ENCODE measurements at regions not wholly inside any gene's neighbourhood (a gene's known extent, or its start where the extent isn't known, plus 50 kb on each side); places are given as distances from the start of the nearest gene placed in this dataset.

DNA sequence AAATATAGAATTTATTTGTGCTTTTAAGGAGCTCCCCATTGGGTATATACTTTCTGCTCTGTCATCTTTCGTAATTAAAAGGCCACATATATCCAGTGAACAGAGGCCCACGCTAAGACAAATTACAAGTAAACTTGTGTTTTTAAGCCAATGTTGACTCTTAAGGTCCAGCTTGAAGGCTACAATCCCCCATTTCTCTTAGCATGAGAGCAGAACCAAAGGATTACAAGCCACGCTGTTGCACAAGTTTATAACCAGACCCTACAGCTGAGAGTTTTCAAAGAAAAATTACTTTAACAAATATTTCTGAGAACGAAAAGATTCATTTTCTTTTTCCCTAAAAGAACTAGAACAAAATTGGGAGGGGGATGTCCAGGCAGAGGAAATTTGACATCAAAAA, 471.0 kb downstream of the TXNL1 start:
- no peaks in the 10 kb centered on the region for H3K36me3 ChIP-seq (ENCODE audit: control insufficient read depth, low read length)
- no peaks in the 10 kb centered on the region for H3K27me3 ChIP-seq (ENCODE audit: control insufficient read depth, low read length)
- no peak overlapping the region for H3K4me2 ChIP-seq (ENCODE audit: low read length)
- no peaks in the 10 kb centered on the region for H4K20me1 ChIP-seq (ENCODE audit: control insufficient read depth, insufficient read depth, low read depth, low read length)
- TF ChIP-seq EZH2phosphoT487 (IDR thresholded peaks at IDR 0.05; ENCODE audit: borderline replicate concordance, low read length) (no peak), CTCF (IDR thresholded peaks at IDR 0.05; ENCODE audit: low read depth, low read length, poor library complexity, severe bottlenecking) (no peak)
- H3K9me3 ChIP-seq (ENCODE audit: control insufficient read depth, insufficient read depth, low read length) = no peaks in the 10 kb centered on the region
- no peaks in the 10 kb centered on the region for H3K4me1 ChIP-seq (ENCODE audit: control insufficient read depth, low read length)
- no peaks in the 10 kb centered on the region for H3K9me2 ChIP-seq (replicated peaks; ENCODE audit: control insufficient read depth, low read length)
- no peak overlapping the region for H3K4me3 ChIP-seq (ENCODE audit: low read length)
- H3K79me2 ChIP-seq (ENCODE audit: control insufficient read depth, low read length) = no peaks in the 10 kb centered on the region
- no peaks in the 10 kb centered on the region for H3F3A ChIP-seq (ENCODE audit: control insufficient read depth, insufficient read depth)
- no peak overlapping the region for H3K27ac ChIP-seq (ENCODE audit: low read depth, low read length)

DNA sequence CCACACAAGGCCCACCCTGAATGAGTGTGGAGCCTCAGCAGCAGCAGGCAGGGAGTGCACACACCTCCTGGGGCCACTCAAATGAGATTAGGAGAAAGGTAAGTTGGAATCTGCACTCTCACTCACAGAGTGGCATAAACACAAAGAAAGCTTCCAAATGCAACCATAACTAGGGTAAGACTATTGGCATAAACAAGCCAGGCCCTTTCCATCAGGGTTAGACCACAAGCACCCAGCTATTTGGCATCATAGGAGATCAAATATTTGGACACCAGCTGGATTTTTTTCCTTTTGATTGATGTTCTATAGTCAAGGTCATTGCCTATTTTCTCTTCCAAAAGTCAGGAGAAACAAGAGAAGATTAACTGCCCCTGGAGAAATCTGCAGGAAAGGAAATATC, 471.5 kb downstream of the TXNL1 start:
- H3K27ac ChIP-seq (ENCODE audit: low read depth, low read length) = no peak overlapping the region

DNA sequence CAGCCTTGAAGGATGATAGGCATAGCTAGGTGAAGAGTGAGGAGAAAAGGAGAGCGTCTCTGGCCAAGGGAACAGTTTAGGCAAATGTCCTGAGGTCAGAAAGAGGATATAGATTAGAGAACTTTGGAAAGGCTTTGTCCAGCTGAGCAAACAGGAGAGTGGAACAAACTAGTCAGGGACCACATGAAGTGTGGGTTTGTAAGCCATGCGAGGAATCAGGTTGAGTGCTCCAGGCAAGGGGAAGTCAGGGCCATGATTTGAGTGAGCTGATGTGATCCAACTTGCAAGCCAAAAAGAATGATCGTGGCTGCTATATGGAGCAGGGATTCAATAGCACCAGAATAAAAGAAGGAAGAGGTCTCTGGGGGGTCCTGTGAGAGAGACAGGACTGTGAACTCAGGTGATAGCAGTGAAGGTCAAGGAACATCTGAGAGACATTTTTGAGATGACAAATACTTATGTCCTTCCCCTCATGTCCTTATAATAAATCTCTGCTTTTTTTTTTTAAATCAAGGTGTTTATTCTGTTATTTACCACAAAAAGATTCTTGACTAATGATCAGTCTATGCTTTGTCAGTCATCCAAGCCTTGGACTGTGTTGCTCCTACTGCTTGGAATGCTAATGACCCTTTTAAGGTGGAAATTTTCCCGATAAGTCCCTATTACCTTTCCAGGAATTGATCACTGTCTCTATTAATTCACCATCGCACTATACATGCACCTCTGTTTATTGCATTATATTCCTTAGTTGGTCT, 472.6 kb downstream of the TXNL1 start:
- no peaks in the 10 kb centered on the region for H3F3A ChIP-seq (ENCODE audit: control insufficient read depth, insufficient read depth)
- no peaks in the 10 kb centered on the region for H3K79me2 ChIP-seq (ENCODE audit: control insufficient read depth, low read length)
- no peaks in the 10 kb centered on the region for H3K9me3 ChIP-seq (ENCODE audit: control insufficient read depth, insufficient read depth, low read length)
- H3K27me3 ChIP-seq (ENCODE audit: control insufficient read depth, low read length) = no peaks in the 10 kb centered on the region
- H3K4me3 ChIP-seq (ENCODE audit: low read length) = no peak overlapping the region
- no peaks in the 10 kb centered on the region for H4K20me1 ChIP-seq (ENCODE audit: control insufficient read depth, insufficient read depth, low read depth, low read length)
- H3K4me1 ChIP-seq (ENCODE audit: control insufficient read depth, low read length) = no peaks in the 10 kb centered on the region
- no peak for TF ChIP-seq EZH2phosphoT487 (IDR thresholded peaks at IDR 0.05; ENCODE audit: borderline replicate concordance, low read length)
- TF ChIP-seq CTCF (IDR thresholded peaks at IDR 0.05; ENCODE audit: low read depth, low read length, poor library complexity, severe bottlenecking) = no peak
- H3K36me3 ChIP-seq (ENCODE audit: control insufficient read depth, low read length) = no peaks in the 10 kb centered on the region
- no peak overlapping the region for H3K4me2 ChIP-seq (ENCODE audit: low read length)
- H3K9me2 ChIP-seq (replicated peaks; ENCODE audit: control insufficient read depth, low read length) = no peaks in the 10 kb centered on the region
- no peak overlapping the region for H3K27ac ChIP-seq (ENCODE audit: low read depth, low read length)

More for the DNA sequence above, 471.5 kb downstream of the TXNL1 start:
- no peaks in the 10 kb centered on the region for H3K4me1 ChIP-seq (ENCODE audit: control insufficient read depth, low read length)
- H3K27me3 ChIP-seq (ENCODE audit: control insufficient read depth, low read length) = no peaks in the 10 kb centered on the region
- H4K20me1 ChIP-seq (ENCODE audit: control insufficient read depth, insufficient read depth, low read depth, low read length) = no peaks in the 10 kb centered on the region
- H3F3A ChIP-seq (ENCODE audit: control insufficient read depth, insufficient read depth) = no peaks in the 10 kb centered on the region
- no peak overlapping the region for H3K4me2 ChIP-seq (ENCODE audit: low read length)
- no peaks in the 10 kb centered on the region for H3K79me2 ChIP-seq (ENCODE audit: control insufficient read depth, low read length)
- H3K4me3 ChIP-seq (ENCODE audit: low read length) = no peak overlapping the region
- no peaks in the 10 kb centered on the region for H3K9me2 ChIP-seq (replicated peaks; ENCODE audit: control insufficient read depth, low read length)
- no peaks in the 10 kb centered on the region for H3K36me3 ChIP-seq (ENCODE audit: control insufficient read depth, low read length)
- no peak for TF ChIP-seq CTCF (IDR thresholded peaks at IDR 0.05; ENCODE audit: low read depth, low read length, poor library complexity, severe bottlenecking)
- TF ChIP-seq EZH2phosphoT487 (IDR thresholded peaks at IDR 0.05; ENCODE audit: borderline replicate concordance, low read length) = no peak
- H3K9me3 ChIP-seq (ENCODE audit: control insufficient read depth, insufficient read depth, low read length) = no peaks in the 10 kb centered on the region
